Liver (tissue), 8 donors: ENCODE measurements at regions not wholly inside any gene's neighbourhood (a gene's known extent, or its start where the extent isn't known, plus 50 kb on each side); places are given as distances from the start of the nearest gene placed in this dataset.

Experiments
- DNase-seq: peaks from one replicate; pipeline ENCODE4 v3.0.0-alpha.2; 2017; ENCODE audit warnings: low spot score
- H3K27ac ChIP-seq, 2 donors: one replicate each; pipeline ENCODE4 v1.7.0; 2013; ENCODE audit warnings: inconsistent platforms in 2 of 2, low read length in 2 of 2, control low read depth in 1 of 2, low read depth in 1 of 2, mild to moderate bottlenecking in 1 of 2
- H3K27me3 ChIP-seq, 4 donors: one replicate each; pipeline versions ENCODE4 v1.6.1 to v1.7.0; 2013; ENCODE audit warnings: low read length in 3 of 4, inconsistent platforms in 1 of 4, mild to moderate bottlenecking in 1 of 4, moderate library complexity in 1 of 4; ENCODE audit not compliant: control insufficient read depth in 4 of 4, insufficient read depth in 4 of 4
- H3K36me3 ChIP-seq, 4 donors: one replicate each; pipeline versions ENCODE4 v1.6.1 to v1.7.0; 2013; ENCODE audit warnings: low read length in 3 of 4, mild to moderate bottlenecking in 3 of 4, low read depth in 1 of 4, moderate library complexity in 1 of 4; ENCODE audit not compliant: control insufficient read depth in 4 of 4, insufficient read depth in 3 of 4
- H3K4me1 ChIP-seq, 4 donors: one replicate each; pipeline versions ENCODE4 v1.6.1 to v1.7.0; 2013; ENCODE audit warnings: low read length in 3 of 4, mild to moderate bottlenecking in 3 of 4, moderate library complexity in 1 of 4; ENCODE audit not compliant: control insufficient read depth in 4 of 4, insufficient read depth in 4 of 4
- H3K4me3 ChIP-seq, 3 donors: one replicate each; pipeline versions ENCODE4 v1.6.1 to v1.7.0; 2013; ENCODE audit warnings: low read length in 3 of 3, control low read depth in 1 of 3, low read depth in 1 of 3, mild to moderate bottlenecking in 1 of 3
- H3K9ac ChIP-seq, 2 donors: one replicate each; pipeline ENCODE4 v1.7.0; 2013; ENCODE audit warnings: low read length in 2 of 2, mild to moderate bottlenecking in 2 of 2, moderate library complexity in 2 of 2, control low read depth in 1 of 2, low read depth in 1 of 2
- H3K9me3 ChIP-seq, 4 donors: one replicate each; pipeline versions ENCODE4 v1.6.1 to v1.7.0; 2013; ENCODE audit warnings: low read length in 3 of 4; ENCODE audit not compliant: control insufficient read depth in 4 of 4
- ATF3 ChIP-seq: IDR thresholded peaks from 2 replicates; pipeline ENCODE4 v1.6.1; 2016; ENCODE audit warnings: antibody characterized with exemption
- CTCF ChIP-seq: fragments of 150-350 bp; IDR thresholded peaks from 2 replicates; pipeline ENCODE4 v1.5.1; 2017; ENCODE audit warnings: improper control_type of control experiment, low read depth, low read length; ENCODE audit not compliant: missing input control
- EGR1 ChIP-seq, 2 donors: IDR thresholded peaks; 2 replicates each; pipeline ENCODE4 v1.6.1; 2016 to 2018; ENCODE audit warnings: antibody characterized with exemption in 2 of 2, low read depth in 2 of 2
- FOXA1 ChIP-seq: IDR thresholded peaks from 2 replicates; pipeline ENCODE4 v1.6.1; 2016; ENCODE audit warnings: antibody characterized with exemption
- FOXA2 ChIP-seq: IDR thresholded peaks from 2 replicates; pipeline ENCODE4 v1.6.1; 2016; ENCODE audit warnings: antibody characterized with exemption
- GABPA ChIP-seq, 2 donors: IDR thresholded peaks in 1 of 2; conservative IDR thresholded peaks in 1 of 2; 2 replicates each; pipeline ENCODE4 v1.6.1; 2016; ENCODE audit warnings: antibody characterized with exemption in 2 of 2, mild to moderate bottlenecking in 1 of 2, moderate library complexity in 1 of 2
- HNF4A ChIP-seq, 2 donors: conservative IDR thresholded peaks; 2 replicates each; pipeline ENCODE4 v1.6.1; 2016; ENCODE audit warnings: antibody characterized with exemption in 2 of 2, mild to moderate bottlenecking in 2 of 2
- HNF4G ChIP-seq: IDR thresholded peaks from 2 replicates; pipeline ENCODE4 v1.6.1; 2016; ENCODE audit warnings: antibody characterized with exemption
- JUND ChIP-seq, 2 donors: IDR thresholded peaks; 2 replicates each; pipeline ENCODE4 v1.6.1; 2016; ENCODE audit warnings: antibody characterized with exemption in 2 of 2
- MAX ChIP-seq: IDR thresholded peaks from 2 replicates; pipeline ENCODE4 v1.6.1; 2016; ENCODE audit warnings: antibody characterized with exemption
- NR2F2 ChIP-seq: IDR thresholded peaks from 2 replicates; pipeline ENCODE4 v1.6.1; 2016; ENCODE audit warnings: antibody characterized with exemption
- RAD21 ChIP-seq, 2 donors: IDR thresholded peaks; 2 replicates each; pipeline ENCODE4 v1.6.1; 2016; ENCODE audit warnings: antibody characterized with exemption in 2 of 2, mild to moderate bottlenecking in 2 of 2
- REST ChIP-seq: IDR thresholded peaks from 2 replicates; pipeline ENCODE4 v1.6.1; 2016; ENCODE audit warnings: antibody characterized with exemption, mild to moderate bottlenecking
- RXRA ChIP-seq, 2 donors: IDR thresholded peaks; 2 replicates each; pipeline ENCODE4 v1.6.1; 2017 to 2018; ENCODE audit warnings: antibody characterized with exemption in 2 of 2, mild to moderate bottlenecking in 1 of 2
- SP1 ChIP-seq: IDR thresholded peaks from 2 replicates; pipeline ENCODE4 v1.6.1; 2018; ENCODE audit warnings: antibody characterized with exemption, mild to moderate bottlenecking
- TAF1 ChIP-seq: conservative IDR thresholded peaks from 2 replicates; pipeline ENCODE4 v1.6.1; 2016; ENCODE audit warnings: antibody characterized with exemption, mild to moderate bottlenecking
- YY1 ChIP-seq: IDR thresholded peaks from 2 replicates; pipeline ENCODE4 v1.6.1; 2016; ENCODE audit warnings: antibody characterized with exemption, mild to moderate bottlenecking
- ZBTB33 ChIP-seq: IDR thresholded peaks from 2 replicates; pipeline ENCODE4 v1.6.1; 2016; ENCODE audit warnings: antibody characterized with exemption
- WGBS: extraction: QIAGEN DNeasy Blood & Tissue Kit; methylation state at CpG from one replicate; pipeline ENCODE4 v1.1.7; 2013; 5-methylcytosine and 5-hydroxymethylcytosine counted together
- donor health status: healthy.
- donor health status: healthy.
- donor health status: healthy.
- donor health status: healthy.
- donor health status: healthy.

- no peak for DNase-seq
- H3K9ac ChIP-seq = no peak overlapping the region
- no peaks in the 10 kb centered on the region for H3K27me3 ChIP-seq
- TF ChIP-seq SP1 (no peak), ATF3 (no peak), NR2F2 (no peak), YY1 (no peak), FOXA1 (no peak), TAF1 (no peak), ZBTB33 (no peak), REST (no peak), CTCF (no peak), FOXA2 (no peak), MAX (no peak), RXRA (IDR thresholded peaks at IDR 0.05) (no peak), HNF4A (conservative IDR thresholded peaks at IDR 0.05) (no peak), HNF4G (no peak), RAD21 (IDR thresholded peaks at IDR 0.05) (no peak), EGR1 (IDR thresholded peaks at IDR 0.05; ENCODE audit: low read depth in 2 of 2) (no peak), GABPA (IDR thresholded peaks at IDR 0.05 in 1 of 2, conservative IDR thresholded peaks at IDR 0.05 in 1 of 2) (no peak), JUND (IDR thresholded peaks at IDR 0.05) (no peak)
- no peaks in the 10 kb centered on the region for H3K9me3 ChIP-seq
- H3K4me3 ChIP-seq = no peak overlapping the region
- no peaks in the 10 kb centered on the region for H3K36me3 ChIP-seq
- no peaks in the 10 kb centered on the region for H3K4me1 ChIP-seq
- H3K27ac ChIP-seq = no peak overlapping the region
- 81% methylated on average over 5 of the region's 5 CpGs for WGBS
Observed at GRCh38 chr4:81789741-81790399, 318.2 kb upstream of the RASGEF1B start.
